HEK293T (cell line): ENCODE measurements at regions not wholly inside any gene's neighbourhood (a gene's known extent, or its start where the extent isn't known, plus 50 kb on each side); places are given as distances from the start of the nearest gene placed in this dataset.
"Not testable (repeated sequence)": the region's sequence is repeated elsewhere in the genome, so short reads cannot be mapped to it uniquely, and the experiment has no call there.

ENCODE experiments used
- CTCF ChIA-PET: fragments of 350-600 bp; formaldehyde crosslinking; extraction: SDS; loops from one replicate; lab custom pipeline; 2021; ENCODE audit warnings: antibody characterized with exemption, inconsistent platforms; lab: Yijun Ruan, JAX
- POLR2A ChIA-PET: fragments of 350-600 bp; formaldehyde crosslinking; extraction: SDS; loops from one replicate; lab custom pipeline; 2020; ENCODE audit warnings: antibody characterized with exemption, inconsistent platforms; lab: Yijun Ruan, JAX
- DNase-seq: peaks from one replicate; pipeline ENCODE4 v3.0.0; 2012; ENCODE audit warnings: mixed read lengths; ENCODE audit errors: extremely low spot score
- ARNT ChIP-seq: fragments of 450-650 bp; IDR thresholded peaks from 2 replicates; pipeline ENCODE4 v1.6.1; 2017; ENCODE audit warnings: mild to moderate bottlenecking
- BHLHE40 ChIP-seq: fragments of 450-650 bp; IDR thresholded peaks from 2 replicates; pipeline ENCODE4 v1.6.1; 2016; ENCODE audit warnings: mild to moderate bottlenecking, moderate library complexity, borderline replicate concordance
- CTBP1 ChIP-seq: fragments of 450-650 bp; IDR thresholded peaks from 2 replicates; pipeline ENCODE4 v1.6.1; 2016; ENCODE audit warnings: borderline replicate concordance
- ELF4 ChIP-seq: fragments of 450-650 bp; IDR thresholded peaks from 2 replicates; pipeline ENCODE4 v1.6.1; 2017; ENCODE audit warnings: antibody characterized with exemption
- FOXA1 ChIP-seq: fragments of 450-650 bp; IDR thresholded peaks from 2 replicates; pipeline ENCODE4 v1.6.1; 2016; ENCODE audit warnings: mild to moderate bottlenecking
- FOXK2 ChIP-seq: fragments of 450-650 bp; IDR thresholded peaks from 2 replicates; pipeline ENCODE4 v1.6.1; 2016; ENCODE audit warnings: mild to moderate bottlenecking
- FOXM1 ChIP-seq: fragments of 450-650 bp; IDR thresholded peaks from 2 replicates; pipeline ENCODE4 v1.6.1; 2017; ENCODE audit warnings: mild to moderate bottlenecking, borderline replicate concordance
- HDGF ChIP-seq: fragments of 450-650 bp; IDR thresholded peaks from 2 replicates; pipeline ENCODE4 v1.6.1; 2017; ENCODE audit warnings: antibody characterized with exemption, borderline replicate concordance
- L3MBTL2 ChIP-seq: fragments of 450-650 bp; conservative IDR thresholded peaks from 2 replicates; pipeline ENCODE4 v1.6.1; 2016; ENCODE audit warnings: mild to moderate bottlenecking
- LEF1 ChIP-seq: fragments of 450-650 bp; IDR thresholded peaks from 2 replicates; pipeline ENCODE4 v1.6.1; 2017; ENCODE audit warnings: mild to moderate bottlenecking, borderline replicate concordance
- NFRKB ChIP-seq: fragments of 450-650 bp; IDR thresholded peaks from 2 replicates; pipeline ENCODE4 v1.6.1; 2016; ENCODE audit warnings: mild to moderate bottlenecking, moderate library complexity
- PKNOX1 ChIP-seq: fragments of 450-650 bp; IDR thresholded peaks from 2 replicates; pipeline ENCODE4 v1.6.1; 2016
- SP1 ChIP-seq: fragments of 450-650 bp; IDR thresholded peaks from 2 replicates; pipeline ENCODE4 v1.6.1; 2017
- SUZ12 ChIP-seq: fragments of 450-650 bp; IDR thresholded peaks from 2 replicates; pipeline ENCODE4 v1.6.1; 2016; ENCODE audit warnings: mild to moderate bottlenecking
- TARDBP ChIP-seq: fragments of 450-650 bp; IDR thresholded peaks from 2 replicates; pipeline ENCODE4 v1.6.1; 2016
- ZNF384 ChIP-seq: fragments of 450-650 bp; IDR thresholded peaks from 2 replicates; pipeline ENCODE4 v1.6.1; 2016

- ChIA-PET POLR2A (no interaction called here), CTCF (no interaction called here)
- DNase-seq, result no peak
- TF ChIP-seq CTBP1 (no peak), ELF4 (no peak), FOXA1 (no peak), ARNT (no peak), FOXK2 (no peak), HDGF (no peak)
These were observed 257.9 kb downstream of the PDCD6IP start for GRCh38 chr3:34056181-34056910.

DNA sequence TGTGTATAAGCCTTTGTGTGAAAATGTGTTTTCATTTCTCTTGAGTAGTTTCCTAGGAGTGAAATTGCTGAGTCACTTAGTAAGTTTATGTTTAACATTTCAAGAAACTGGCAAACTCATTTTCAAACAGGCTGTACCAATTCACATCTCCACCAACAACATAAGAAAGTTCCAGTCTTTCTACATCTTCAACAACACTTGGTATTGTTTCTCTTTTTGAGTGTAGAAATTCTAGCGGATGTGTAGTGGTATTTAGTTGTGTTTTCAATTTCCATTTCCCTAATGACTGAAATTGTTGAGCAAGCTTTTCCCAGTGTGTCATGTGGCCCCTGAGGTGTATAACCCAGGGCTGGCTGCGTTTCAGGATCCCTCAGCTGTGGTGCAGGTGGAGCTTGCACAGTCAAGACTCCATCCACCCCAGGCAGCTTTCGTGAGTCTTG is 258.5 kb downstream of the PDCD6IP start:
- no peak for TF ChIP-seq FOXA1
- no peak for DNase-seq
- ChIA-PET CTCF (no interaction called here), POLR2A (no interaction called here)

- CTCF ChIA-PET, DNase-seq, POLR2A ChIA-PET: not testable (repeated sequence)
These were observed 262.6 kb downstream of the PDCD6IP start for GRCh38 chr3:34060995-34061394.

- ChIA-PET POLR2A (no interaction called here), CTCF (no interaction called here)
- no peak for TF ChIP-seq L3MBTL2
- no peak for TF ChIP-seq LEF1
- no peak for TF ChIP-seq TARDBP
- no peak for TF ChIP-seq FOXM1
- TF ChIP-seq NFRKB, result no peak
- TF ChIP-seq SP1, result no peak
- no peak for TF ChIP-seq FOXK2
- no peak for TF ChIP-seq FOXA1
- TF ChIP-seq ARNT, result no peak
- no peak for TF ChIP-seq CTBP1
- no peak for TF ChIP-seq HDGF
- no peak for TF ChIP-seq PKNOX1
- TF ChIP-seq ELF4, result no peak
- TF ChIP-seq BHLHE40, result no peak
- no peak for TF ChIP-seq ZNF384
- TF ChIP-seq SUZ12, result no peak
- DNase-seq, result no peak
These were observed 267.5 kb downstream of the PDCD6IP start for GRCh38 chr3:34065901-34066300.

DNA sequence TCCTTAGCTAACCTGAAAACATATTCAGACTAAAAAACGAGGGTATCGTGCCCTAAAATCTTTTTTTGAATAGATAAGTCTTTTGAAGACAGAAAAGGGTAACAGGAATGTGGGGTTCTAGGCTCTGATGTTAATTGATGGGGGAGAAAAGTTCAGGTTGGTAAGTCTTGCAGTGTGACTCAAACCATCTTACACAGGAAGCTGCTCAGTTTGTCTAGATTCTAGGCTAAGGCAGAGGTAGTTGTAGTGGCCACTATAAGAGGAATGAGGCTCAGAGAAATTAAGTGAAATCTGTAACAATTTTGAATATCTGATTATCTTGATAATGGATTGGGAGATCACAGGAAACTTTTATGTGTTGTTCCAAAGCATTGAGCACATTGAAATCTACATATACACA is 267.9 kb downstream of the PDCD6IP start:
- ChIA-PET CTCF (no interaction called here), POLR2A (no interaction called here)
- TF ChIP-seq ELF4, result no peak
- no peak for TF ChIP-seq CTBP1
- DNase-seq, result no peak

- TF ChIP-seq PKNOX1, result no peak
- TF ChIP-seq FOXK2, result no peak
- TF ChIP-seq HDGF, result no peak
- no peak for TF ChIP-seq ELF4
- no peak for TF ChIP-seq LEF1
- no peak for TF ChIP-seq SP1
- no peak for TF ChIP-seq FOXM1
- TF ChIP-seq NFRKB, result no peak
- no peak for TF ChIP-seq FOXA1
- TF ChIP-seq L3MBTL2, result no peak
- TF ChIP-seq TARDBP, result no peak
- no peak for TF ChIP-seq SUZ12
- POLR2A ChIA-PET, result no interaction called here
- no peak for DNase-seq
- CTCF ChIA-PET, result no interaction called here
These were observed 268.6 kb downstream of the PDCD6IP start for GRCh38 chr3:34066999-34067398.

GRCh38 chr3:34067536-34068051 is 269.2 kb downstream of the PDCD6IP start:
- CTCF ChIA-PET, result no interaction called here
- DNase-seq, result no peak
- POLR2A ChIA-PET, result no interaction called here
- TF ChIP-seq FOXK2 (no peak), SP1 (no peak), HDGF (no peak), ZNF384 (no peak), FOXA1 (no peak), CTBP1 (no peak), L3MBTL2 (no peak), SUZ12 (no peak), NFRKB (no peak), BHLHE40 (no peak), FOXM1 (no peak), TARDBP (no peak), ARNT (no peak)
